GM19397 (cell line): ENCODE measurements at regions not wholly inside any gene's neighbourhood (a gene's known extent, or its start where the extent isn't known, plus 50 kb on each side); places are given as distances from the start of the nearest gene placed in this dataset.
"Not testable (repeated sequence)": the region's sequence is repeated elsewhere in the genome, so short reads cannot be mapped to it uniquely, and the experiment has no call there.

ENCODE experiments used
- ATAC-seq: cut with Tn5 transposase; IDR thresholded peaks from one replicate; pipeline ENCODE4 v1.9.1; 2021; ENCODE audit warnings: mild to moderate bottlenecking, moderate library complexity; ENCODE audit not compliant: unreplicated experiment

DNA sequence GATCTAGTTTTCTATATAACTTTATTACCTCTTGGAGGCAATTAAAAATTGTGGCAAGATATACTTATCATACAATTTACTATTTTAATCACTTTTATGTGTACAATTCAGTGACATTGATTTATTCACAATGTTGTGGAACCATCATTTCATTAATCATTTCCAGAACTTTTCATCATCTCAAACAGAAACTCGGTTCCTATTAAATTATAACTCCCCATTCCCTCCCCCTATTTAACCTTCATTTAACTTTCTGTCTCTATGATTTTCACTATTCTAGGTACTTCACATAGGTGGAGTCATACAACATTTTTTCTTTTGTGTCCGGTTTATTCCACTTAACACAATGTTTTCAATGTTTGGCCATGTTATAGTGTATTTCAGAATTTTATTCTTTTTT is 252.8 kb downstream of the REEP3 start:
- ATAC-seq: no peak

- ATAC-seq: no peak
Observed at GRCh38 chr10:63780101-63780500, 258.9 kb downstream of the REEP3 start.

- no peak for ATAC-seq
Observed at GRCh38 chr10:63781226-63781625, 260.0 kb downstream of the REEP3 start.

DNA sequence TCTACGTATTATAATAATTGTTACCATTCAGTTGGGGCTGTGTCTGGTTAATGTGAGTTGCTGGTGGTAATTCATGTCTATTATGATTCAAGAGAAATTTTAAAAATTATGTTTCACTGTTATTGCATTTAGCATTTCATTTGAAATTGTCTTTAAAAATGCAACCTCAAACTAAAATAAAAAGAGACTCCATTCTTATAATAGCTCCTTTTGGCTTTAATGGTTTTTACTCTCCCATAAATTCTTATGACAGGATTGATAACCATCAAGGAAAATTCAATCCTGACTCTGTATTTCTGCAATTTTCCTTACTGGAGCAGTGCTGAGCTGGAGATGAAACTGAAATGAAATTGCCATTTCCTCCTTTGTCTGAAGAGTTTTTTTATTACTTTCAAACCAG is 262.7 kb downstream of the REEP3 start:
- ATAC-seq: no peak

GRCh38 chr10:63788152-63788821 is 267.1 kb downstream of the REEP3 start:
- no peak for ATAC-seq

- no peak for ATAC-seq
Observed at GRCh38 chr10:63795094-63795860, 274.1 kb downstream of the REEP3 start.

DNA sequence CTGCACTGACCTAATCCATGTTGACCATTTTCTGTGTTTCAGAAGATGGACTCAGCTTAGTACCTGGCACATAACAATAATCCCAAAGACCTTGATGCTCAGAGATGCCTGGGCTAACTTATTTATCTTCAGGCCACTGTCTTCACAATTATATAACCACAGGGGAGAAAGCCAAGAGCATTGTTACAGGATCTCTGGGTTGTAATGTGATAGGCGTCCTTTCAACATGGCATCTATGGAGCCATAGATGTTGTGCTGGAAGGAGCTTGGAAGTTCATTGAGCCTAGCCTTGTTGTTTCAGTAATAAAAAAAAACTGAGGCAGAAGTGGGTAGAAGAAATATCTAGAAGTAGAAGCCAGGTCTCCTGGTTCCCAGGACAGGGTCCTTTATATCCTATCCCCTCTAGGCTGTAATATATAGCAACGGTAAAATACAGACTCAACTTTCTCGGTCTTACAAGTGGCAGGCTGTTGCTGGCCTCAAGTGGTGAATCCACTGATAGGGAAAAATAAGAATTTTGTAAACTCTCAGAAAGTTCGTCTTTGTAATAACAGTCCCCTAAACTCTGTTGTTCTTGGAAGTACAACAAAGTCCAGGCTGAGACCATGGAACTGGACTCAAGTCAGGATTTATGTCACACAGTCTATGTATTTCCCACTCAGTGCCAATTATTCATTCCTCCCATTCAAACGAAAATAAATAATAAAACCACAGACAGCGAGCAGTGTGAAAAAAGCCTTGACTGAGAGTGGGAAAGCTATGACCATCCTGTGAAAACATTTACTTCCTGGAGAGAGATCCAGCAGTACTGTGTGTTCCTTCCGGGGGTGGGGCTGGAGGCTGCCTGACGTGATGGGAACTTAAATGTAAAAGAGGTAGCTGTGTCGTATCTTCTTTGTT is 277.6 kb downstream of the REEP3 start:
- no peak for ATAC-seq

DNA sequence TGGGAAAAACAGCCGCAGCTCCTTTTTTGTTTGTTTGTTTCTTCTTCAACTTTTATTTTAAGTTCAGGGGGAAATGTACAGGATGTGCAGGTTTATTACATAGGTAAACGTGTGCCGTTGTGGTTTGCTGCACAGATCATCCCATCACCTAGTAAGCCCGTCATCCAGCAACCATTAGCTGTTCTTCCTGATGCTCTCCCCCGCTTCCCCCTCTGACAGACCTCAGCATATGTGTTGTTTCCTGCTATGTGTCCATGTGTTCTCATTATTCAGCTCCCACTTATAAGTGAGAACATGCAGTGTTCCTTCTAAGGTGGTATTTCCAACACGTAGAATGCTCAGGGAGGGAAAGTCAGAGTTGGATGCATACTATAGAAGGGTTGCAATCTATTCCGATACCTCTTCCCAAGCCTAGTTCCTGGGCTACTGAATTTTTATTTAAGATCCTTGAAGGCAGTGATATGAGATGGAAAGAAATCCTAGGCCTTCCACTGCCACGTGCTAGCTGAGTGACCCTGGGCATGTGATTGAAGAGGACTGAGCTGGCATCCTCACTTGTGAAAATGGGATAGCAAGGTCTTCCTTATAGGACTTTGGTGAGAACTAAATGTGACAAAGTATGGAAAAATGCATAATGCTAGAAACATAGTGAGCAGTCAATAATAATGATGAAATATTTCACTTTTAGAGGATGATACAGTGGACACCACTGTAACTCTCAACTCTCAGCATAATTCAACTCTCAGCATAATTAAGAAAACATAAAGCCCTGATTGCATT is 278.5 kb downstream of the REEP3 start:
- no peak for ATAC-seq

DNA sequence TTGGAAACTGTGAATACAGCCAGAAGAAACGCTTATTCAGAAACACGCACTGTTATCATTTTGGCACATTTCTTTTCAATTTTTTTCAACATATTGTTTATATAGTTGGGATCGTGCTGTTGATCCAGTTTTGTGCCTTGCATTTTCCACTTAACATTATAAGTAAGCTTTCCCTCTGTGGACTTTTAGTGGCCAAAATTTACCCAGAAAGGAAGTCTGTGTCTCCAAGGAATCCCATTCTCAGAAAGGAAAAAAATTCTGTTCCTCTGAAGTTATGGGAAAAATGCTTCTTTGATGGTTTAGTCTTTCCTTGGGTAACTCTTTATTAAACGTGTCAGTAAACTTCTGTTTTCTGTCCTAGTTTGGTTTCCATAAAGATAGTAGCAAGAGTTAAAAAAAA is 280.0 kb downstream of the REEP3 start:
- no peak for ATAC-seq

GRCh38 chr10:63806330-63806729 is 285.1 kb downstream of the REEP3 start:
- ATAC-seq: no peak

- ATAC-seq: no peak
Observed at GRCh38 chr10:63812501-63812900, 291.3 kb downstream of the REEP3 start.

DNA sequence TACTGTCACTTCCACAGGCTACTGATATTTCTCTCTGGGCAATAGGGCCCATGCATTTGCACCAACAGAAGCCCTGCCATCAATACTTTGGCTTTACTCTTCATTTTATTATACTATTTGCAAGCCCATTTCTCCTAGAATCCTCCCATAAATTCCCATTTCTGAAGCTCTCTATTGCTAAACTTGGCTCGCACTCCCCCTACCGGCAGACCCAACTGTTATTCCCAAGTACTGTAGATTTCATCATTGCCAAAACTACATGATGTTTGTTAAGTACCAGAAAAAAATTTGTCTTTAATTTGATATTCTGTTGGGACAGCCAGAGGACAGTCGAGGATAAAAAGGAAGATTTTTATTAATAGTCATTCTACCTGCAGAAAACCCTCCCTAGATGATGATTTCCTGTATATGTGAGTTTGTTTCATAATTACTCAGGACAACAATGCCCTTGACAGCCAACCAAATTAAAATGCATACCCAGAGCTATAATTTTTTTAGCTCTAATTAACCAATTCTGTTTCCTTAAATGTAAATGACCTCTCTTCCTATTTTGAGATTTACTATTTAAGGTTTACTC is 298.6 kb downstream of the REEP3 start:
- no peak for ATAC-seq

GRCh38 chr10:63822496-63822895 is 301.3 kb downstream of the REEP3 start:
- ATAC-seq: no peak

DNA sequence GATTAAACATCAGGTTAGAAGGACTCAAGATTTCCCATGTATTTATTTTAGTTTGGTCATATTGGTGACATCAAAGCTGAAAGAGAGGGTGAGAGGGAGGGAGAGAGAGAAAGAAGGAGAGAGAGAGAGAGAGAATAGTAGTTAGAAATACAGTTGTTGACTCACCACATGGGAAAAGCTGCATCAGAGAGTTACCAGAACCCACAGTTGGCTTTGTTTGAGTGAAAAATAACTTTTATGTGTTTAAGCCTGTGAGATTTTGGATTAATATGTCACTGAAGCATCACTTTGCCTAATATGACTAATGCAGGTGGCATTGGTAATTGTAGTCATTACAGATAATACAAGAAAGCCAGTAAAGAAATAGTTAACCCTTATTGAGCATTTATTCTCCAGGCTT is 303.9 kb downstream of the REEP3 start:
- no peak for ATAC-seq

- no peak for ATAC-seq
Observed at GRCh38 chr10:63825766-63826165, 304.6 kb downstream of the REEP3 start.

DNA sequence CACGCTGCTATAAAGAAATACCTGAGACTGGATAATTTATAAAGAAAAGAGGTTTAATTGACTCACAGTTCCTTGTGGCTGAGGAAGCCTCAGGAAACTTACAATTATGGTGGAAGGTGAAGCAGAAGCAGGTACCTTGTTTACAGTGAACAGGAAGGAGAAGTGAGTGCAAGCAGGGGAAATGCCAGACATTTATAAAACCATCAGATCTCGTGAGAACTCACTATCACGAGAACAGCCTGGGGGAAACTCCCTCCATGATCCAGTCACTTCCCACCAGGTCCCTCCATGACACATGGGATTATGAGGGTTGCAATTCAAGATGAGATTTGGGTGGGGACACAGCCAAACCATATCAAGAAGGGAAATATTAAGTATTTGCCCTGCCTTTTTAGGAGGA is 305.8 kb downstream of the REEP3 start:
- ATAC-seq: not testable (repeated sequence)

GRCh38 chr10:63829020-63829419 is 307.8 kb downstream of the REEP3 start:
- no peak for ATAC-seq

GRCh38 chr10:63829573-63830149 is 308.5 kb downstream of the REEP3 start:
- no peak for ATAC-seq

- ATAC-seq: no peak
Observed at GRCh38 chr10:63832686-63833085, 311.5 kb downstream of the REEP3 start.

DNA sequence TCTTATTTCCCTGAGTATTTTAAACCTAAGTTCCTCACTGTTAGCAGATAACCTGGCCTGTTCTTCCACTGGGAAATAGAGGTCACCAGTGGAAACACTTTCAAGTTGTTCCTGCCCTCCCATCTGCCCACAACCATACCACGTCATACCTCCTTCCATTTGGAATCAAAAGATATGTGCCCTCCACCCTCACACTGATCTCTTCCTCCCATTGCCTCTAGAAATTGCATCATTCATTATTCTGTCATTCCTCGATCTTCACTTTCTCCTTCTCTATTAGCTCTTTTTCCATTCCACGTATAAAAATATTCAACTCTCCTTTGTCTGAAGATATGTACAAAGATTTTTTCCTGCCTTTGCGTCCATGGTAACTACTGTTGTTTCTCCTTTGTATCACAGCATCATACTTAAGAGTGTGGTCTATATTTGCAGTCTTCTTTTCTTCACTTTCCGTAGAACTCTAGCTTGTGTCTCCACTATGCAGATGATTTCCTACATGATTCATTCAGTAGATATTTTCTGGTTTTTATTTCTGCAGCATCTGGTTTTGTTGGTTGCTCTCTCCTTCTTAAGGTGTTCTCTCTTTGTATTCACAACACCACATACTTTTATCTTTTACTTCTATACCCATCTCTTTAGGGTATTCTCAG is 312.3 kb downstream of the REEP3 start:
- no peak for ATAC-seq
